GM18502 (cell line): ENCODE measurements at regions not wholly inside any gene's neighbourhood (a gene's known extent, or its start where the extent isn't known, plus 50 kb on each side); places are given as distances from the start of the nearest gene placed in this dataset.
A peak's percentile ranks its signal among the peaks of the same experiment; 100 is the strongest.
"Not testable (repeated sequence)": the region's sequence is repeated elsewhere in the genome, so short reads cannot be mapped to it uniquely, and the experiment has no call there.

Experiments used
- ATAC-seq: cut with Tn5 transposase; IDR thresholded peaks from one replicate; pipeline ENCODE4 v1.9.1; 2021; ENCODE audit warnings: mild to moderate bottlenecking; ENCODE audit not compliant: unreplicated experiment, poor library complexity

GRCh38 chr4:3377557-3377956, 64.2 kb upstream of the HGFAC start:
- no peak for ATAC-seq

GRCh38 chr4:3380336-3380735, 61.4 kb upstream of the HGFAC start:
- not testable (repeated sequence) for ATAC-seq

- ATAC-seq = not testable (repeated sequence)
These were observed 60.6 kb upstream of the HGFAC start for GRCh38 chr4:3381208-3381607.

GRCh38 chr4:3382251-3382650, 59.5 kb upstream of the HGFAC start:
- ATAC-seq = no peak

- no peak for ATAC-seq
These were observed 57.4 kb upstream of the HGFAC start for GRCh38 chr4:3384391-3384770.

GRCh38 chr4:3384771-3385710, 56.7 kb upstream of the HGFAC start:
- ATAC-seq = no peak

GRCh38 chr4:3385711-3386420, 55.9 kb upstream of the HGFAC start:
- no peak for ATAC-seq

GRCh38 chr4:3386526-3386925, 55.2 kb upstream of the HGFAC start:
- ATAC-seq = no peak

GRCh38 chr4:3387154-3387942, 54.4 kb upstream of the HGFAC start:
- peak; percentile 66 for ATAC-seq

GRCh38 chr4:3387943-3388361, 53.8 kb upstream of the HGFAC start:
- peak; percentile 46 for ATAC-seq

- peak; percentile 73 for ATAC-seq
These were observed 53.1 kb upstream of the HGFAC start for GRCh38 chr4:3388471-3389232.

GRCh38 chr4:3389233-3390215, 52.2 kb upstream of the HGFAC start:
- ATAC-seq = no peak

GRCh38 chr4:3390288-3390811, 51.4 kb upstream of the HGFAC start:
- no peak for ATAC-seq

GRCh38 chr4:3391422-3391821, 50.3 kb upstream of the HGFAC start:
- ATAC-seq = no peak
